Keratinocyte (primary cell): ENCODE measurements at regions not wholly inside any gene's neighbourhood (a gene's known extent, or its start where the extent isn't known, plus 50 kb on each side); places are given as distances from the start of the nearest gene placed in this dataset.

Experiments used
- DNase-seq: peaks from one replicate; pipeline ENCODE4 v3.0.0-alpha.2; 2011; ENCODE audit warnings: low read depth, missing footprints, low spot score
- FAIRE-seq: peaks from 2 replicates; lab custom pipeline; 2011; peaks lifted over from hg19 to GRCh38; lab: Jason Lieb, UNC
- H2AFZ ChIP-seq: 2 replicates; pipeline ENCODE4 v1.6.0; 2012; ENCODE audit warnings: low read length, control low read depth, inconsistent platforms; ENCODE audit not compliant: control insufficient read depth
- H3K27ac ChIP-seq: 2 replicates; pipeline ENCODE4 v1.5.1; 2011; ENCODE audit warnings: low read length; ENCODE audit not compliant: control insufficient read depth, insufficient read depth
- H3K27me3 ChIP-seq: 3 replicates; pipeline ENCODE4 v1.6.0; 2011; ENCODE audit warnings: low read length; ENCODE audit not compliant: control insufficient read depth, insufficient read depth; ENCODE audit errors: extremely low read depth
- H3K36me3 ChIP-seq, 2 experiments: 2 replicates in 1 of 2; 3 replicates in 1 of 2; pipeline ENCODE4 v1.5.1; 2011; ENCODE audit warnings: low read length in 2 of 2, mild to moderate bottlenecking in 1 of 2; ENCODE audit not compliant: control insufficient read depth in 2 of 2, insufficient read depth in 2 of 2; ENCODE audit errors: extremely low read depth in 1 of 2
- H3K4me1 ChIP-seq: 3 replicates; pipeline ENCODE4 v1.5.1; 2011; ENCODE audit warnings: low read length; ENCODE audit not compliant: control insufficient read depth, insufficient read depth; ENCODE audit errors: extremely low read depth
- H3K4me2 ChIP-seq: 3 replicates; pipeline ENCODE4 v1.6.0; 2011; ENCODE audit warnings: low read depth, low read length; ENCODE audit not compliant: control insufficient read depth, insufficient read depth; ENCODE audit errors: extremely low read depth
- H3K4me3 ChIP-seq, 3 experiments: fragments of 200-600 bp in 1 of 3; sonication (generic) in 1 of 3; 2 replicates in 2 of 3; 3 replicates in 1 of 3; pipeline ENCODE4 v1.5.1; 2011 to 2016; ENCODE audit warnings: low read length in 3 of 3, mild to moderate bottlenecking in 3 of 3, control low read depth in 2 of 3, inconsistent platforms in 1 of 3, low read depth in 1 of 3, mixed read lengths in 1 of 3, mixed run types in 1 of 3, moderate library complexity in 1 of 3; ENCODE audit not compliant: control insufficient read depth in 2 of 3, insufficient read depth in 2 of 3; ENCODE audit errors: extremely low read depth in 1 of 3
- H3K79me2 ChIP-seq: 2 replicates; pipeline ENCODE4 v1.6.0; 2012; ENCODE audit warnings: low read length; ENCODE audit not compliant: control insufficient read depth, insufficient read depth
- H3K9ac ChIP-seq: 3 replicates; pipeline ENCODE4 v1.6.0; 2011; ENCODE audit warnings: low read length; ENCODE audit not compliant: control insufficient read depth, insufficient read depth; ENCODE audit errors: extremely low read depth
- H3K9me1 ChIP-seq: 3 replicates; pipeline ENCODE4 v1.6.0; 2011; ENCODE audit warnings: low read length; ENCODE audit not compliant: control insufficient read depth, insufficient read depth; ENCODE audit errors: extremely low read depth
- H3K9me3 ChIP-seq: 2 replicates; pipeline ENCODE4 v1.5.1; 2012; ENCODE audit warnings: low read depth, low read length; ENCODE audit not compliant: control insufficient read depth
- H4K20me1 ChIP-seq: 3 replicates; pipeline ENCODE4 v1.6.0; 2011; ENCODE audit warnings: low read length; ENCODE audit not compliant: control insufficient read depth, insufficient read depth; ENCODE audit errors: extremely low read depth
- CTCF ChIP-seq, 3 experiments: IDR thresholded peaks in 1 of 3; conservative IDR thresholded peaks in 1 of 3; optimal IDR thresholded peaks in 1 of 3; 2 replicates in 2 of 3; 3 replicates in 1 of 3; pipeline versions ENCODE3 to v1.5.1; 2011; ENCODE audit warnings: low read length in 3 of 3, mild to moderate bottlenecking in 3 of 3, moderate library complexity in 2 of 3, control low read depth in 1 of 3, inconsistent platforms in 1 of 3; ENCODE audit not compliant: insufficient read depth in 2 of 3; ENCODE audit errors: extremely low read depth in 1 of 3
- EZH2 ChIP-seq: IDR thresholded peaks from one replicate; pipeline ENCODE4 v1.6.1; 2012; ENCODE audit warnings: inconsistent platforms, mild to moderate bottlenecking, low read length, moderate library complexity
- dilution Hi-C: fragments of 300-500 bp; cut with MboI; formaldehyde crosslinking; loops from one replicate; pipeline ENCODE4 v1.7.0; 2020; ENCODE audit warnings: low sequenced_read_pairs; ENCODE audit not compliant: extremely low pct_ligation_motif_present

- H3K9me1 ChIP-seq, result no peaks in the 10 kb centered on the region
- H4K20me1 ChIP-seq, result no peaks in the 10 kb centered on the region
- H3K9ac ChIP-seq, result no peak overlapping the region
- H3K79me2 ChIP-seq, result no peaks in the 10 kb centered on the region
- no peaks in the 10 kb centered on the region for H3K27me3 ChIP-seq
- H3K4me3 ChIP-seq, result no peak overlapping the region
- H3K36me3 ChIP-seq, result no peaks in the 10 kb centered on the region
- H3K4me2 ChIP-seq, result no peak overlapping the region
- H3K27ac ChIP-seq, result no peak overlapping the region
- H3K9me3 ChIP-seq, result no peaks in the 10 kb centered on the region
- H2AFZ ChIP-seq, result no peak overlapping the region
- dilution Hi-C loops, result no loop called here
- FAIRE-seq, result no peak
- H3K4me1 ChIP-seq, result no peaks in the 10 kb centered on the region
- TF ChIP-seq CTCF (optimal IDR thresholded peaks at IDR 0.05 in 1 of 3, IDR thresholded peaks at IDR 0.05 in 1 of 3, conservative IDR thresholded peaks at IDR 0.05 in 1 of 3; ENCODE audit: extremely low read depth in 1 of 3, insufficient read depth in 2 of 3, low read length in 3 of 3), result peak in 2 of 3 experiments; percentile 23 to 44
- TF ChIP-seq EZH2, result no peak
- no peak for DNase-seq
Measured at GRCh38 chr6:133040094-133040802, 200.9 kb upstream of the EYA4 start.

- Histone ChIP-seq H3K27me3 (no peaks in the 10 kb centered on the region), H3K4me3 (no peak overlapping the region), H3K27ac (no peak overlapping the region), H2AFZ (no peak overlapping the region), H3K79me2 (no peaks in the 10 kb centered on the region), H3K9me1 (no peaks in the 10 kb centered on the region), H3K4me2 (no peak overlapping the region), H3K9me3 (no peaks in the 10 kb centered on the region), H3K4me1 (no peaks in the 10 kb centered on the region), H4K20me1 (no peaks in the 10 kb centered on the region), H3K9ac (no peak overlapping the region), H3K36me3 (no peaks in the 10 kb centered on the region)
- FAIRE-seq, result no peak
- DNase-seq, result no peak
- dilution Hi-C loops, result no loop called here
- no peak for TF ChIP-seq CTCF (optimal IDR thresholded peaks at IDR 0.05 in 1 of 3, IDR thresholded peaks at IDR 0.05 in 1 of 3, conservative IDR thresholded peaks at IDR 0.05 in 1 of 3; ENCODE audit: extremely low read depth in 1 of 3, insufficient read depth in 2 of 3, low read length in 3 of 3)
- TF ChIP-seq EZH2, result no peak
Measured at GRCh38 chr6:133040803-133041419, 200.2 kb upstream of the EYA4 start.
